ENCODE measurements at regions not wholly inside any gene's neighbourhood (a gene's known extent, or its start where the extent isn't known, plus 50 kb on each side); places are given as distances from the start of the nearest gene placed in this dataset.

DNA sequence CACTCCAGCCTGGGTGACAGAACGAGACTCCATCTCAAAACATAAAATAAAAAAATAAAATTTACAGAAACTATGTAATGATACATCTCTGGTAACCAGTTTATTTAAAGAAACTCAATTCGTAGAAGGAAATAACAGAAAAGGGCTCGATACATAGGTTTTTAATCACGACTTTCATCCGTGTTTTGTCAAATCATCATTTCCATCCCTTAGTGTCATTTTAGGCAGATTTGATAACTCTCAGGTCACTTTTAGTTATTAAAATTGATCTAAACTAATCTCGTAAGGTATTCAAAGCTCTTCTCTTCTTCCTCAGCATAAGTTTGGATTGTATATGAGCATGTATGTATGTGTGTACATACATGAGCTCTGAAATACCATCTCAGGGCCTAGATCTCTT, 59.3 kb upstream of the SPTBN1 start:
- no peaks in the 10 kb centered on the region for H3K4me1 ChIP-seq (replicated peaks in 1 of 2; ENCODE audit: control insufficient read depth in 2 of 2, insufficient read depth in 2 of 2, low read length in 2 of 2)
- BruUV-seq (replicated peaks) = no TSS peak
- no peaks in the 10 kb centered on the region for H3K79me2 ChIP-seq (ENCODE audit: control insufficient read depth, insufficient read depth, low read length)
- H3K4me2 ChIP-seq (ENCODE audit: insufficient read depth, low read length) = no peak overlapping the region
- DNase-seq (ENCODE audit: extremely low read depth in 1 of 4, low spot score in 3 of 4) = no peak
- CTCF ChIA-PET (ENCODE audit: low intra/inter-chr PET ratio) = no interaction called here
- ATAC-seq = no peak
- 23% methylated on average over 6 of the region's 6 CpGs for WGBS (ENCODE audit: insufficient coverage, low coverage, missing lambda C conversion rate)
- H3K9me3 ChIP-seq (replicated peaks; ENCODE audit: control insufficient read depth, insufficient read depth, low read depth, low read length) = no peaks in the 10 kb centered on the region
- H3K9ac ChIP-seq (ENCODE audit: insufficient read depth in 1 of 2, low read depth in 2 of 2, low read length in 2 of 2) = no peak overlapping the region
- H3K27ac ChIP-seq (ENCODE audit: extremely low read depth, low read depth, low read length) = no peak overlapping the region
- no peaks in the 10 kb centered on the region for H4K20me1 ChIP-seq (replicated peaks; ENCODE audit: control insufficient read depth, insufficient read depth, low read length)
- intact Hi-C loops (cut with micrococcal nuclease) = no loop called here
- no peak overlapping the region for H2AFZ ChIP-seq (ENCODE audit: low read depth, low read length)
- no peak overlapping the region for H3K4me3 ChIP-seq
- POLR2A ChIA-PET = interaction anchor here (0.7 kb wide), 1 partner anchor 19 kb away, joined by 3 read pairs; no protein-coding TSS in a partner anchor
- peak; percentile 54; the same call in 1 of the 2 replicates for TF ChIP-seq ZNF316 (IDR thresholded peaks at IDR 0.05)
- peak; percentile 23; the same call in 1 of the 2 replicates for TF ChIP-seq MAFG (tag; conservative IDR thresholded peaks at IDR 0.05)
- peak; percentile 32; the same call in 1 of the 2 replicates for TF ChIP-seq C11orf30 (IDR thresholded peaks at IDR 0.05; ENCODE audit: low read depth)
- no peak for TF ChIP-seq KLF6 (CRISPR knock-in tag; IDR thresholded peaks at IDR 0.05; ENCODE audit: borderline replicate concordance)
- in situ Hi-C loops (cut with MboI) = no loop called here
- no peak for FAIRE-seq
- H3K36me3 ChIP-seq (ENCODE audit: control insufficient read depth, insufficient read depth, low read length) = no peaks in the 10 kb centered on the region
- H3K9me1 ChIP-seq (ENCODE audit: control insufficient read depth, insufficient read depth, low read length) = no peaks in the 10 kb centered on the region
- peaks cover 0 to 5% of the 10 kb centered on the region in 2 experiments; a peak in 1 of 5 replicates for H3K27me3 ChIP-seq (ENCODE audit: control insufficient read depth in 2 of 2, insufficient read depth in 2 of 2, low read length in 2 of 2)

DNA sequence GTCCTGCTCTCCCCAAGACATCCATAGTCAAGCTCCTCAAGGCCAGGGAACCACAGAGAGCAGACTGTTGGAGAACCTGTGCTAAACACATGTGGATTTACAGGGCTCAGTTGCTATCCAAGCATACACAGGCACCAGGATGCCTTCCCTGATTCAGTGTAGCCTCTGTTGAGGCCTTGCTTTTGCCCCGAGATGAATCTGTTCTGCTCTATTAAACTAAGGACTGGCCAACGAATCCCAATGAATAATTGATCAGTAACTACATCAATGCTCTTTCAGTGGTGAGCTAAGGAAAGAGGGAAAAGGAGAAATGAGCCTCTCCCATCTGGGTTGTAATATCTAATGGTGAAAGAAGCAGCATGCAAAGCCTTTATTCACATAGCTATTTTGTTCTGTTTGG, 58.7 kb upstream of the SPTBN1 start:
- in situ Hi-C loops (cut with MboI) = no loop called here
- FAIRE-seq (no peak), DNase-seq (ENCODE audit: extremely low read depth in 1 of 4, low spot score in 3 of 4) (no peak), ATAC-seq (no peak)
- Histone ChIP-seq H3K4me3 (no peak overlapping the region), H3K4me1 (replicated peaks in 1 of 2; ENCODE audit: control insufficient read depth in 2 of 2, insufficient read depth in 2 of 2, low read length in 2 of 2) (no peaks in the 10 kb centered on the region), H3K4me2 (ENCODE audit: insufficient read depth, low read length) (no peak overlapping the region), H2AFZ (ENCODE audit: low read depth, low read length) (no peak overlapping the region), H3K27me3 (ENCODE audit: control insufficient read depth in 2 of 2, insufficient read depth in 2 of 2, low read length in 2 of 2) (peaks cover 0 to 5% of the 10 kb centered on the region in 2 experiments; a peak in 1 of 5 replicates), H3K79me2 (ENCODE audit: control insufficient read depth, insufficient read depth, low read length) (no peaks in the 10 kb centered on the region), H3K9ac (ENCODE audit: insufficient read depth in 1 of 2, low read depth in 2 of 2, low read length in 2 of 2) (no peak overlapping the region), H3K9me3 (replicated peaks; ENCODE audit: control insufficient read depth, insufficient read depth, low read depth, low read length) (no peaks in the 10 kb centered on the region), H3K36me3 (ENCODE audit: control insufficient read depth, insufficient read depth, low read length) (no peaks in the 10 kb centered on the region), H4K20me1 (replicated peaks; ENCODE audit: control insufficient read depth, insufficient read depth, low read length) (no peaks in the 10 kb centered on the region; the same call in 1 of the 2 replicates), H3K27ac (ENCODE audit: extremely low read depth, low read depth, low read length) (no peak overlapping the region), H3K9me1 (ENCODE audit: control insufficient read depth, insufficient read depth, low read length) (no peaks in the 10 kb centered on the region)
- intact Hi-C loops (cut with micrococcal nuclease) = no loop called here
- ChIA-PET CTCF (ENCODE audit: low intra/inter-chr PET ratio) (no interaction called here), POLR2A (no interaction called here)
- BruUV-seq (replicated peaks) = no TSS peak
- 0% methylated on average over 2 of the region's 2 CpGs for WGBS (ENCODE audit: insufficient coverage, low coverage, missing lambda C conversion rate)
- TF ChIP-seq, protein P1, sequence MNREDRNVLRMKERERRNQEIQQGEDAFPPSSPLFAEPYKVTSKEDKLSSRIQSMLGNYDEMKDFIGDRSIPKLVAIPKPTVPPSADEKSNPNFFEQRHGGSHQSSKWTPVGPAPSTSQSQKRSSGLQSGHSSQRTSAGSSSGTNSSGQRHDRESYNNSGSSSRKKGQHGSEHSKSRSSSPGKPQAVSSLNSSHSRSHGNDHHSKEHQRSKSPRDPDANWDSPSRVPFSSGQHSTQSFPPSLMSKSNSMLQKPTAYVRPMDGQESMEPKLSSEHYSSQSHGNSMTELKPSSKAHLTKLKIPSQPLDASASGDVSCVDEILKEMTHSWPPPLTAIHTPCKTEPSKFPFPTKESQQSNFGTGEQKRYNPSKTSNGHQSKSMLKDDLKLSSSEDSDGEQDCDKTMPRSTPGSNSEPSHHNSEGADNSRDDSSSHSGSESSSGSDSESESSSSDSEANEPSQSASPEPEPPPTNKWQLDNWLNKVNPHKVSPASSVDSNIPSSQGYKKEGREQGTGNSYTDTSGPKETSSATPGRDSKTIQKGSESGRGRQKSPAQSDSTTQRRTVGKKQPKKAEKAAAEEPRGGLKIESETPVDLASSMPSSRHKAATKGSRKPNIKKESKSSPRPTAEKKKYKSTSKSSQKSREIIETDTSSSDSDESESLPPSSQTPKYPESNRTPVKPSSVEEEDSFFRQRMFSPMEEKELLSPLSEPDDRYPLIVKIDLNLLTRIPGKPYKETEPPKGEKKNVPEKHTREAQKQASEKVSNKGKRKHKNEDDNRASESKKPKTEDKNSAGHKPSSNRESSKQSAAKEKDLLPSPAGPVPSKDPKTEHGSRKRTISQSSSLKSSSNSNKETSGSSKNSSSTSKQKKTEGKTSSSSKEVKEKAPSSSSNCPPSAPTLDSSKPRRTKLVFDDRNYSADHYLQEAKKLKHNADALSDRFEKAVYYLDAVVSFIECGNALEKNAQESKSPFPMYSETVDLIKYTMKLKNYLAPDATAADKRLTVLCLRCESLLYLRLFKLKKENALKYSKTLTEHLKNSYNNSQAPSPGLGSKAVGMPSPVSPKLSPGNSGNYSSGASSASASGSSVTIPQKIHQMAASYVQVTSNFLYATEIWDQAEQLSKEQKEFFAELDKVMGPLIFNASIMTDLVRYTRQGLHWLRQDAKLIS (CRISPR knock-in tag; IDR thresholded peaks at IDR 0.05) = no peak
- TF ChIP-seq XRCC4 (IDR thresholded peaks at IDR 0.05; ENCODE audit: extremely low read depth, insufficient read depth, insufficient read length) (no peak), RAD51 (IDR thresholded peaks at IDR 0.05; ENCODE audit: borderline replicate concordance, low read depth) (no peak), HDAC1 (IDR thresholded peaks at IDR 0.05) (no peak), DNMT1 (IDR thresholded peaks at IDR 0.05) (no peak), ZSCAN29 (IDR thresholded peaks at IDR 0.05) (no peak), KHSRP (IDR thresholded peaks at IDR 0.05) (no peak), TAF15 (IDR thresholded peaks at IDR 0.05; ENCODE audit: low read depth, low read length) (no peak), TGIF2 (CRISPR knock-in tag; IDR thresholded peaks at IDR 0.05) (no peak), RBM39 (optimal IDR thresholded peaks at IDR 0.05; ENCODE audit: low read depth, low read length) (no peak)
- TF ChIP-seq, protein P2, sequence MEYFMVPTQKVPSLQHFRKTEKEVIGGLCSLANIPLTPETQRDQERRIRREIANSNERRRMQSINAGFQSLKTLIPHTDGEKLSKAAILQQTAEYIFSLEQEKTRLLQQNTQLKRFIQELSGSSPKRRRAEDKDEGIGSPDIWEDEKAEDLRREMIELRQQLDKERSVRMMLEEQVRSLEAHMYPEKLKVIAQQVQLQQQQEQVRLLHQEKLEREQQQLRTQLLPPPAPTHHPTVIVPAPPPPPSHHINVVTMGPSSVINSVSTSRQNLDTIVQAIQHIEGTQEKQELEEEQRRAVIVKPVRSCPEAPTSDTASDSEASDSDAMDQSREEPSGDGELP (CRISPR knock-in tag; IDR thresholded peaks at IDR 0.05; ENCODE audit: borderline replicate concordance) = no peak

Data from K562 (cell line).